ENCODE measurements at regions not wholly inside any gene's neighbourhood (a gene's known extent, or its start where the extent isn't known, plus 50 kb on each side); places are given as distances from the start of the nearest gene placed in this dataset.

- TF ChIP-seq CTCF (conservative IDR thresholded peaks at IDR 0.05; ENCODE audit: low read depth, low read length), result no peak
- TF ChIP-seq EZH2 (IDR thresholded peaks at IDR 0.05; ENCODE audit: borderline replicate concordance, low read depth, low read length, poor library complexity, severe bottlenecking), result no peak
Measured at GRCh38 chr6:144410059-144410458, 124.9 kb downstream of the UTRN start.
